Activated CD4-positive, alpha-beta T cell treated with anti-CD3 and anti-CD28 coated beads for 24 hours (primary cell): ENCODE measurements at regions not wholly inside any gene's neighbourhood (a gene's known extent, or its start where the extent isn't known, plus 50 kb on each side); places are given as distances from the start of the nearest gene placed in this dataset.
"Not testable (repeated sequence)": the region's sequence is repeated elsewhere in the genome, so short reads cannot be mapped to it uniquely, and the experiment has no call there.

Source experiments
- DNase-seq, 2 donors: peaks; one replicate each; pipeline ENCODE4 v3.0.0-alpha.2; 2020; ENCODE audit warnings: low read depth in 2 of 2

DNA sequence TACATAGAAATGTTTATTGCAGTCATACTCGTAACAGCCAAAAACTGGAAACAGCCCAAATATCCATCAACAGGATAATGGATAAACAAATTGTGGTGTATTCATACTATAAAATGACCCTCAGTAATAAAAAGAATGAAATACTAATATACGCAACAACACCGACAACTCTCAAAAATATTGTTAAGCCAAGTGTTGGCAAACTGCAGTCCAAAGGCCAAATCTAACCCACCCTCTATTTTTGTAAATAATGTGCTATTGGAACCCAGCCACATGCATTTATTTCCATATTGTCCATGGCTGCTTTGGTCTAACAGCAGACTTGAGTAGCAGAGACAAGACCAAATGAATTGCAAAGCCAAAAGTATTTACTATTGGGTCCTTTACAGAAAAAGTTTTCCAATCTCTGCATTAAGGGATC is 151.0 kb downstream of the MREG start:
- DNase-seq: no peak

DNA sequence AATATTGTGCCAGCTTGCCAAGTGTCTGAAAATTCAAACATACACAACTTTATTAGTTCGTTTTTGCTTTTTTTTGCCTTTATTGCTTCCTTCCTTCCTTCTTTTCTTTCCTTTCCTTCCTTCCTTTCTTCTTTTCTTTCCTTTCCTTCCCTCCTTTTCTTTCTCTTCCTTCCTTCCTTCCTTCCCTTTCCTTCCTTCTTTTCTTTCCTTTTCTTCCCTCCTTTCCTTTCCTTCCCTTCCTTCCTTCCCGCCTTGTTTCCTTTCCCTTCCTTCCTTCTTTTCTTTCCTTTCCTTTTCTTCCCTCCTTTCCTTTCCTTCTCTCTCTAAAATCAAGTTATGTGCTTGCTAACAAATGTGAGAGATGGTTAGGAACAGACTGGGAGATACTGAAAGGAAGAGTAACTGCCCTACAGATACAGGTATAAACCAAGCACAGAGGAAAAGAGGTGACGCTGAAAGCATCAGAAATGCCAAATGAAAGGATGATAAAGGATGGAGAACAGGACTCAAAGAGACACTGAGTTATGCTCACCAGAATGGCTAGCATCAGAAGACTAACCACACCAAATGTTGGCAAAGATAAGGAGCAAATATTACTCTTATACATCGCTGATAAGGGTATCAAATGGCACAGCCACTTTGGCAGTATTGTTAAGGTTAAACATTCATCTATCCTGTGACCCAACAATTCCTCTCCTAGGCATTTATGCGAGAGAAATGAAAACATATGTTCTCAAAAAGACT is 151.6 kb downstream of the MREG start:
- DNase-seq: no peak

DNA sequence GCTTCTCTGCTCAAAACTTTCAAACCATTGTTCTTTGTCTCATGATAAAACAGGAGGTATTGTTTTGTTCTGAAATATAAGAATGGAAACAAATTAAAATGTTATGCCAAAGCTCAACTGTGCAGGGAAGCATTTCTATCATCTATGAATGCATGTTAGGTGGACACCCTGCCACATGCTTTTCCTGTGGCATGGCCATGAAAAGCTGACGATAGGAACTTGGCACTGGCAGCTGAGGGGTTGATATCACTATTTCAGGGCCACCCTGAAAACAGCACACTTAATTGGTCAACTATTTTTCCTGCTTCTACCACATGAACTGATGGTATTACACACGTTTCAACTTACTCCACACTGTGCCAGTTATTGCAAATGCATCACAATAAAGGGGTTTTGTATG is 157.3 kb downstream of the MREG start:
- no peak for DNase-seq

DNA sequence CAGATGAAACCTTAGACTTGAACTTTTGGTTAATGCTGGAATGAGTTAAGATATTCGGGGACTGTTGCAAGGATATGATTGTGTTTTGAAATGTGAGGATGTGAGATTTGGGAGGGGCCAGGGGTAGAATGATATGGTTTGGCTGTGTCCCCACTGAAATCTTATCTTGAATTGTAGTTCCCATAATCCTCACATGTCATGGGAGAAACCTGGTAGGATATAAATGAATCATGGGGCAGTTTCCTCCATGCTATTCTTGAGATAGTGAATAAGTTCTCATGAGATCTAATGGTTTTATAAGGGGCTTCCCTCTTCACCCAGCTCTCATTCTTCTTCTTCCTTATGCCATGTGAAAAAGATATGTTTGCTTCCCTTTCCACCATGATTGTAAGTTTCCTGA is 158.0 kb downstream of the MREG start:
- DNase-seq: not testable (repeated sequence)

DNA sequence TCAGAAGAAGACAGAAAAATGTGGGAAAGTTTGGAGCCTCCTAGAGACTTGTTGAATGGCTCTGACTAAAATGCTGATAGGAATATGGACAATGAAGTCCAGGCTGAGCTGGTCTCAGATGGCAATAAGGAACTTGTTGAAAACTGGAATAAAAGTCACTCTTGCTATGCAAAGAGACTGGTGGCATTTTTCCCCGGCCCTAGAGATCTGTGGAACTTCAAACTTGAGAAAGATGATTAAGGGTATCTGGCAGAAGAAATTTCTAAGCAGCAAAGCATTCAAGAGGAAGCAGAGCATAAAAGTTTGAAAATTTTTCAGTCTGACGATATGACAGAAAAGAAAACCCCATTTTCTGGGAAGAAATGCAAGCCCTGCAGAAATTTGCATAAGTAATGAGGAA is 159.3 kb downstream of the MREG start:
- DNase-seq: no peak

DNA sequence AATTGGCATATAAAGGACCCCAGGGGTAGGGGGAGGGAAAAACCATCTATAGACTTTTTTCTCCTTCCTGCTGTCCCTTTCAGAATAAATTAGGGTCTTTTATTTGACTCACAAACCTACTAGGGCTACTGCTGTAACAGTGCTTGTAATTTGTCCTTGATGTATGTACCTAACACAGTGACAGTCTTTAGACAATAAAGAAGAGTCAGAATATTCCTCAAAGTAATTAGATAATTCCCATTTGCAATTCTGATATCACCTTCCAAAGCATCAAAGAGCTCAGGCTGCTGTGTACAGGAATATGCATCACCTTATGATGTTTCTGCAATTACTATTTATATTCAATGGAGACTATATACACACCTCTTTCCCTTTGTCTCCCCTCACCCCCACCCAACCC is 161.7 kb downstream of the MREG start:
- no peak for DNase-seq

DNA sequence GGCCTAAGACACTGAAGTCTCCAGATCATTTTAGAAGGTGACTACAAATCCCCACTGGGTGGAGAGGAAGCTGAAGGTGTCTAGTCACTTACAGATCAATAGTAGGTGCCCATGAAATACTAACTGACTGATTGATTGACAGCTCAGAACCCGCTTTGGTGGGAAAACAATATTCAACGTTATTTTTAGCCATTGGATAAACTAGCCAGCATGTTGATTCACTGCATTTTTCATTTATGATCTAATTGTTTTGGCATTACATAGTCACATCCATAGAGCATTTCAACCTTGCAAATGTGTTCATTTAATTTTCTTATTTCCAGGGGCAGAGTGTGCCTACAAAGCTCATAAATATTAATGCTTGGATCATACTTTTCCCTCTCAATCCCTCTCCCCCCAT is 162.3 kb downstream of the MREG start:
- no peak for DNase-seq

DNA sequence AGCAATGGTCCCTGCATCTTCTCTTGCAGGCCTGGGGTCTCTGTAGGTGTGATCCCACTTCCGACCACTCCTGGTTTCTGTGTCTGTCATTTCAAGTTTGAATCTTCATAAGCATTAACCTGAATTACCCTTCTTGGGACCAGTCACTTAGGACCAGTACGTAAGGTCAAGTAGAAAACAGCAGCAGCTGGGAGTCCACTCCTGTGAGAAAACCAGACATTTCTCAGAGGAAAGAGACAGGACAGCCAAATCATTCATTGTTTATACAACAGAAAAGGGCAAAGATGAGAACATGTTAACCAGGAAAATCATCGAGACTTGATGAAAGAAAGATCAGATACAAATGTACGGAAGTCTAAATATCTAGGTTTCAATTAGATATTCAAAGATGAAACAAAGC is 163.0 kb downstream of the MREG start:
- no peak for DNase-seq

DNA sequence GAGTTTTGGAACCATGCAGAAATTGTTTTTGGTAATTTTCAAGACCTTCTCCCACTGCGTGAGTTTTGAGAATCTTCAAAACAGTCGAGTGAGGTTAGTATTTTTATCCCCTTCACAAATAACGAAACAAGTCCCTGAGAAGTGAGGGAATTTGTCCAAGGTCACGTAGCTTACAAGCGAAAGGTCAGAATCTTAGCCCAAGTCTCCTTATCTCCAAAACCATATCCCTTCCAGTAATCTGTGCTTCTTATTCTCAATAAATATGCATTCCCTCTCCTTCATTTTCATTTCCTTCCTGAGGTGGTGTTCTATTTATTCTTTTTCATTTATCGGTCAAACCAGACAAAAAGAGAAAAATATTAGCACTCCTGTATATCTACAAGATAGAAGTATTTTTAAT is 163.6 kb downstream of the MREG start:
- no peak for DNase-seq

DNA sequence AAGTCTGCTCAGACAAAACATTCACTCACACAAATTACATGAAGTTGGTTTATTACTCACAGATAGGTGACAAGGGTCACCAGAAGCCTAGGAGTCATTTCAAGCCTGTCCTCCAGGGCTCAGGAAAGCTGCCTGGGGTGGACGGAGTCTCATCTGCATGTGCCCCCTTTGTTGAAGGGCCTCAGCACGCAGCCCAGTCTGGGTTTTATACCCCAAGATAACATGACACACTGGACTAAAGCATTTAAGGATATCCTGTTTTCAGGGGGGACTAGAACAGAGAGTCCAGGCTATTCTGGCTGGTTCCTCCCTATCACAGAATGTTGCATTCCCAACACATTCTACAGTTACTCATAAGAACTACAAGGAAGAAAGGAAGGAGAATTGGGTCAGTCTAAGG is 164.7 kb downstream of the MREG start:
- DNase-seq: no peak

DNA sequence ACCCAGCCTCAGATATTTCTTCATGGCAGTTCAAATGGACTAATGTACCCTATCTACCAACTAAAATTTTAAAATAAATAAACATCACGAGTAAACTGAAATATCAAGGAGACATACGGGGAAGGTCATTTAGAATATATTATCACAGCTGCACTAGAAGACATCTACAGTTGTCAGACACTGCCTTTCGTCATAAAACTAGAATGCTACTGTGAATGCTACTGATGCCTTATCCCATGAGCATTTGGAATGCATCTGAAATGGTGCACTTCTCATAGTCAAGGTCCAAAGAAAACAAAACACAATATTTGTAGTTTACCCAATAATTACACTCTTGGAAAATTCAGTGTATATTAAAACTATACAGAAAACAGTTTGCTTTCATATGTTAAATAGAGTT is 165.2 kb downstream of the MREG start:
- DNase-seq: no peak

DNA sequence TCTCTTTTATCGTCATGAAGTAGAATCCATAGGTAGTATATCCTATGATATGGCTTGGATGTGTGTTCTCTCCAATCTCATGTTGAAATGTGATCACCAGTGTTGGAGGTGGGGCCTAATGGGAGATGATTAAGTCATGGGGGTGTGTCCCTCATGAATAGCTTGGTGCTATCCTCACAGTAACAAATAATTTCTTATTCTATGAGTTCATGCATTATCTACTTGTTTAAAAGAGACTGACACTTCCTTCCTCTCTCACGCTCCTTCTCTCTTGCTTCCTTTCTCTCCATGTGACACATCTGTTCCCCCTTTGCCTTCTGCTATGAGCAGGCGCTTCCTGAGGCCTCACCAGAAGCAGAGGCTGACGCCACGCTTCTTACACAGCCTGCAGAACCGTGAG is 165.6 kb downstream of the MREG start:
- DNase-seq: no peak

DNA sequence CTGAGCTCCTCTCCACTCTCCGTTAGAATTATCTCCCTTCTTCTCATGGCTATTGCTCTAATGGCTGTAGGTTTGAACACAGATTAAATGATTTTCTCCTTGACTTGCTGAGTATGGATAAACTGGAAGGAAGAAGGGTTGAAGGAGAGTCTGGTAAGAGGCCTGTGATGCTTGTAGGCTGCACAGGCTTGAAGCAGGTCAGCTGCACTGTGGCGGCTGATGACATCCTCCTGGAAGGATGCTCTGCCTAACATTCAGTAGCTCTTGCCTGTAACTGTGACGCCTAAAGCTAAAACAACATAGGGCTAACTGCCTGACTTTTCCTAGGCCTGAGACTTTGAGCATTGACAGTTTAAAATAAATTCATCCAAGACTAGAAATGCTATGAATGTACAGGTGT is 166.3 kb downstream of the MREG start:
- DNase-seq: no peak

DNA sequence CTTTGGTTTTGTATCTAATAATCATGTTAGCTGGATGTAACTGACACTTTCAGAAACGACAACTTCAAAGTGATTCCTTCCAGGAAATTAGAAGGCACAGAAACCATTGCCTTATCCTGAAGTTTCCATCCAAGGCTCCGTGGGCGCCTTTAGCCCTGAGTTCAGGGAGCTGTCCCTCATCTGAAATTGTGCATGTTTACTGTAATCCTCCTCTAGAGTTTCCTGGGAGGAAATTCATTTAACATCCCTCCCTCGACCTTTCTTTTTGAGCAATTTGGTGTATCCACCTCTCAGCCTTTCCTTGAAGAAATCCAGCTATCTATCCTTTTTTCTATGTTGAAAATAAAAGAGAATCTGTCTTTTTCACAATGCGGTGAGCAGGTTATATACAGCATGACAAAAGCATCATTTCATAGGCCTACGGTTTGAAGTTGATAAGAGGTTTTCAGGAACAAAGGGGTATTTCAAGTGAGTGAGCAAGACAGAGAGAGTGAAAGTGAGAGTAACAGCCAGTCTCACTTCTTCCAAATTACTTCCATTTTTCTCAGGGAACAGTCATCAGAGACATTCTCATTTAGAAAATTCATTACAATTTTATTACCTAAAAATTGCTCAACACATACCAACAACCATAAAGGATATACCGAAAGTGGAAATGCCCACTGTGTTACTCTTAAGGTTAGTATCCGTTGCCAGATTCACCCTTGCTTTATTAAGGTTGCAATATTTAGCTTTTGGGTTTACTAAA is 167.3 kb downstream of the MREG start:
- DNase-seq: no peak

DNA sequence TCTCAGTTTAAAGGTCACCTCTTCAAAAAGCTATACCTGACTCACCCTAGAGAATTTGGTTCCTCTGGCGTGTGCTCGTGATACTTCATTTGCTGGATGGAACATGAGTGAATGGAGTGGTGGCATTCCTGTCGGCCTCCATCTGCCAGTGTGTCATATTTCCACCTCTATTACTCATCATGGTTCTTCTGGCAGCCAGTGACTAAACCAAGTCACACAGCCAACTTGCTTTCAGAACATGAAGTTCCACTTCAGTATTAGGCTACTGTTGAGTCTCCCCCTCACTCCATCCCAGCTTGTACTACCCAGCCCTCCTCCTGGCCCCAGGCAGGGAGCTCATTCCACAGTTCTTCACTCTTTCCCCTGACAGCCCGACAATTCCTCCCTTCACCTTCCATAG is 169.8 kb downstream of the MREG start:
- DNase-seq: no peak

DNA sequence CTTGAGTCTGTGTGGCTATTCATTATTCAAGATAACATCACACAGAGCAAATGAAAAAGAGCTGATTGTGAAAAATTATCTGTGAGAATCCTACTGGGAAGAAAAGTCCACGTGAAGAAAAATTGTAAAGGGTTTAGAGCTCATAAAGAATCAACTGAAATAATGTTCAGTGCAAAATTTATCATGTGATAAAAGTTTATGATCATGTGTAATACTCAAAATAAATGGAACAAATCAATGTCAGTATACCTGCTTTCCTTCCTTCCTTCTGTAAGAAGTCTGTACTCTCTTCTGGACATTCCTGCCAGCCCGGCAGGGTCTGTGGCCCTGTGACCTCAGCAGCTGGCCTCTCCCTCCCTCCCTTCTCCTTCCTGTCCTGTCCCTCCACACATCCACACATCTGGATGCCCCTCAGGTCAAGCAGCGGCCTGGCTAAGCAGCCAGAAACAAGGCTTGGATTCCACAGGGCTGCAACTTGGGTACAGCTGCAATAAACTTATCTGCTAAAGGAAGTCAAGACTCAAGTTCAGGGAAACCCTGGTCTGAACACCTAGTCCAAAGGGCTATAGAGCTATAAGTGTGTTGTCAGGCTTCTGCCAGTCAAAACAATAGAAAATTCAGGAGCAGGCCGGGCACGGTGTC is 172.1 kb downstream of the MREG start:
- DNase-seq: no peak

DNA sequence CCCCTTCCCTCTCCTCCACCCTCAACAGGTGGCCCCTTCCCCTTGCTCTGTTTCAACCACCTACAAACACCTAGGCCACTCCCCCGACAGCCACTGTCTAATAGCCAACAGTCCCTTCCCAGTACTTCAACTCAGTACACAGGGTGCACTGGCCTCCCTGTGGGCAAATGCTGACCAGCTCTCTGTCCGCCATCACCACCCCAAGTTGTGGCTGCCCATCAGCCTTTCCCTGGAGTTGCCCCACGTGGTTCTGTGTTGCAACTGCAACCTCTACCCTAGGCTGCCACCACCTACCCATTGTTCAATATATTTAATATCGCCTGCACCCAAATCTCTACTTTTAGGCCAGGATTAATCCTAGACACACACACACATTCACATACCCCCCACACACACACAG is 173.5 kb downstream of the MREG start:
- DNase-seq: no peak

DNA sequence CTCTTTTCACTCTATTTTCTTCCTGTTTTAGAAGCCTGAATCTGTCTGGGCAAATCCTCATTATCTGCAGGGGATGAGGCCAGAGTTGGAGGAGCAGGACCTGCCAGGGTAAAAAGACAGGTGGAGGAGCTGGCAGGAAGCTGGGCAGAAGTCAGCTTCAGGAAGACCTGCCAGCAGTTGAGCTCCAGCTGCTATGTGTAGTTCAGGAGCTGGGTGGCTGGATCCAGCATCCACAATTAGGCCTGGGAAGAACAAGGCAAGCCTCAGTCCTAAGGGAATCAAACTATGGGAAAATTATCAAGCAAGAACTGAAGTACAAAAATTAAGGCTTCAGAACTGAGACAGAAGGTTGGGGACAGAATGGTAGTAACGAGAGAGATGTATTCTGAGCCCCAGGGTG is 174.0 kb downstream of the MREG start:
- DNase-seq: no peak

DNA sequence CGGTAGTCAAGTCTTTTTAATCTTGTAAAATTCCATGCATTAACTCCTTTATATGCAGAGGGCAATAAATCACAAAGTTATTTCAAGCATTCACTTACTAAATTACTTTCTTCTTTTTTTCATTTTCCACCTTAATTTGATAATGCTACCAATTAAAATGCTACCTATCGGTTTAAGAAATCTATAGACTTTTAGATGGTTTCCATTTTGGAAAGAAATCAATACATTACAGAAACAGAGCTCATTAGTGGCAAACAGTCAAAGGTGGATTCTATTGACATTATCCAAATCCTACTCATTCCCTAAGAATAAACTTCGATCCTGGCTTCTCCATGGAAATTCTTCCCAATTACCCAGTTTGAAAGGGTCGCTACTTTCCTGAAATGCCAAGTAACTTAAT is 176.5 kb downstream of the MREG start:
- DNase-seq: no peak

DNA sequence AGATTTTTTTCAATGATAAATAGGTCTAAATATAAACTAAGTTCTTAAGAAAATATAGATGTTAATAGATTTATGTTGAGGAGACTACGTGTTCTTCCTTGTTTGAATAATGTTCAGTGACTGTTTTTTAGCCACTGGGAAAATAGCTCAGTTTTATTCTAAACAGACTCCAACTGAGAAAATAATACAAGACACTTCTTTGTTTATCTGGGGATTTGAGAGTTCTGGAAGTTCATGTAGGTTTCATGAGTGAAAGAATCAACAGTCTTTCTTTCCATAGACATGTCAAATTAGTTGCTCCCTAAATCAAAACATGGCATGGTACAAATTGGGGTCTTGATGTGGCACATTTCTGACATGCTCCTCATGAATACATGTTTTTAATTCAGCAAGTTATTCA is 177.7 kb downstream of the MREG start:
- DNase-seq: no peak

DNA sequence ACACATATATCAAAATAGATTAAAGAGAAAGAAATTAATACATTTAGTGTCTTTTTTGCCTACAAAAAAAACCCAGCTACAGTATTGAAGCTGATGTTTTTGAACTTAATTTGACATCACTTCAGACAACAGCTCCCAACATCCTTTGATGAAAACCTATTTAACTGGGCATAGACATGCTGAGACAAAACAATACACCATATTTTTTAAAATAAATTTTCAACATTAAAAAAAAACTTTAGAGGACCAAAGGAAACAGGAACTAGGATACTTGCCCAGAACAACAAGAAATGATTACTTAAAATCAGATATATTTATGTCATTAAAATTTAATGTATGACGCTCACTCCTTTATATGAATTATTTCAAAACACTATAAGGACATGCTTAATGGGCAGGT is 178.1 kb downstream of the MREG start:
- DNase-seq: no peak

DNA sequence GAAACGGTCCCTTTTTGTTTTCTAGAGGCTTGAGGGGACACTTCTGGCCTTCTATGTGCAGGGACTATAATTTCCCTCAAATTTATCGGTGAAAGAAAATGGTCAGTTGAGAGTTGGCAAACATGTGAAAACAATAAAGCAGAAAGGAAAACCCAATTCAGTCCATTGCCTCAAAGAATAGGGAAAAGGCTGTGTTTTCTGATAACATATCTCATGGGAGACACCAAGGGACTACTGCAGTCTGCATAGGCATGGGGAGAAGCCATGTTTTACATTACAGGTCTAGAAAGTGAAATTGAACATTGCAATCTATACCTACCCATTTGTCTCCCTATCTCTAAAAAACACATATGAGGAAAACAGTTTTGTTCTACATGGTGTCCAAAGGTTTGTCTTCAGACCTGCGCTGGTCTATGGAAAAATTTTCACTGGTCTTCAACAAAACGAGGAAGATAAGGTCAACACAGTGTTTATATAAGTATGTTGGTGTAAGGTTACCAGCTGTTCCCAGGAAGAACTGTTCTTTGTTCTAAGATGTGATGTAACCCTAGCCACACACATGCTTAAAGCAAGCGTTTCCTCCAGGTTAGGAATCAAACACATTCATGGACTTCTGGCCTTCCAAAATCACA is 179.7 kb downstream of the MREG start:
- no peak for DNase-seq

DNA sequence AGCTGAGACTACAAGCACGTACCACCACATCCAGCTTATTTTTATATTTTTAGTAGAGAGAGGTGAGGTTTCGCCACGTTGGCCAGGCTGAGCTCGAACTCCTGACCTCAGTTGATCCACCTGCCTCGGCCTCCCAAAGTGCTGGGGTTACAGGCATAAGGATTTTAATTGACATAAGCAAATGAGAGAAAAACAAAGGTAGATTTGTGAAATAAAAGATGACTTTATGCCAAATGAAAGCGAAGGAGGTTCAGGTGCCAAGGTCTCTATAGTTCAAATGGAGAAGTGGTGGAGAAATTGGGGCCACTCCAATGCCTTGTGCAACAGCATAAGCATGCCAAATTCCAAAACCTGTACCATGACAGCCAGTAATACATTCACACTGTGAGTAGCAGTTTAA is 180.6 kb downstream of the MREG start:
- DNase-seq: no peak
